GM21528 (cell line): ENCODE measurements at regions not wholly inside any gene's neighbourhood (a gene's known extent, or its start where the extent isn't known, plus 50 kb on each side); places are given as distances from the start of the nearest gene placed in this dataset.
A peak's percentile ranks its signal among the peaks of the same experiment; 100 is the strongest.

Source experiments
- ATAC-seq: cut with Tn5 transposase; IDR thresholded peaks from one replicate; pipeline ENCODE4 v1.9.1; 2021; ENCODE audit warnings: mild to moderate bottlenecking, moderate library complexity; ENCODE audit not compliant: unreplicated experiment, low FRiP score

GRCh38 chr12:77163074-77164038 lies 98.0 kb upstream of the E2F7 start:
- no peak for ATAC-seq

- ATAC-seq, result no peak
Observed at GRCh38 chr12:77161944-77162343, 96.6 kb upstream of the E2F7 start.

- ATAC-seq, result no peak
Observed at GRCh38 chr12:77160931-77161330, 95.6 kb upstream of the E2F7 start.

- no peak for ATAC-seq
Observed at GRCh38 chr12:77153706-77154105, 88.3 kb upstream of the E2F7 start.

- no peak for ATAC-seq
Observed at GRCh38 chr12:77152623-77153193, 87.3 kb upstream of the E2F7 start.

- no peak for ATAC-seq
Observed at GRCh38 chr12:77151030-77151429, 85.7 kb upstream of the E2F7 start.

- peak; percentile 57 for ATAC-seq
Observed at GRCh38 chr12:77133566-77133965, 68.2 kb upstream of the E2F7 start.

GRCh38 chr12:77131977-77132490 lies 66.7 kb upstream of the E2F7 start:
- no peak for ATAC-seq

GRCh38 chr12:77130193-77130592 lies 64.8 kb upstream of the E2F7 start:
- ATAC-seq, result no peak

- ATAC-seq, result no peak
Observed at GRCh38 chr12:77124767-77125166, 59.4 kb upstream of the E2F7 start.

GRCh38 chr12:77122661-77123060 lies 57.3 kb upstream of the E2F7 start:
- no peak for ATAC-seq

GRCh38 chr12:77122236-77122635 lies 56.9 kb upstream of the E2F7 start:
- no peak for ATAC-seq

GRCh38 chr12:77120156-77121085 lies 55.1 kb upstream of the E2F7 start:
- no peak for ATAC-seq

GRCh38 chr12:77118696-77119095 lies 53.3 kb upstream of the E2F7 start:
- ATAC-seq, result no peak

GRCh38 chr12:77116277-77116676 lies 50.9 kb upstream of the E2F7 start:
- no peak for ATAC-seq

GRCh38 chr12:77115471-77115870 lies 50.1 kb upstream of the E2F7 start:
- ATAC-seq, result no peak
